B cell (primary cell): ENCODE measurements at regions not wholly inside any gene's neighbourhood (a gene's known extent, or its start where the extent isn't known, plus 50 kb on each side); places are given as distances from the start of the nearest gene placed in this dataset.

Experiments used
- CTCF ChIP-seq: fragments of 200-600 bp; IDR thresholded peaks from one replicate; pipeline ENCODE4 v1.8.0; 2022; ENCODE audit warnings: antibody characterized with exemption, mild to moderate bottlenecking
- EZH2 ChIP-seq: IDR thresholded peaks from 2 replicates; pipeline ENCODE4 v1.6.1; 2012; ENCODE audit warnings: borderline replicate concordance, low read depth, mild to moderate bottlenecking, moderate library complexity, low read length; ENCODE audit not compliant: insufficient read depth, poor library complexity, severe bottlenecking

DNA sequence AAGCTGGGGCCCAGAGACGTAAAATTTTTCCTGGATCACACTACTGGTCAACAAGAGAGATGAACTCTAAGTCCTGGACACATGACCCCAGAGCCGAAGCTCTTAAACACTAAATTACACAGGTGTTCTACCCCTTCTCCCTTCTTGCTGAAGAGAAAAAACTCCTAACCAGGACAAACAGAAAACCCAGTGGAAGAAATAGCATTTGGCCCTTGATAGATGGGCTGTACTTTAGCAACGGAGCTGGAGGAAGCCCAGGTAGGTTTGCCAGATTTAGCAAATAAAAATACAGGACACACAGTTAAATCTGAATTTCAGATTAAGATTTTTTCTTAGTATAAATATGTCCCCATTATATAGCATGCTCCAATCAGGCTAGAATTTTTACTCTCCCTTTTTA is 72.7 kb downstream of the DIRAS3 start:
- TF ChIP-seq CTCF (no peak), EZH2 (no peak)
